H9 (cell line): ENCODE measurements at regions not wholly inside any gene's neighbourhood (a gene's known extent, or its start where the extent isn't known, plus 50 kb on each side); places are given as distances from the start of the nearest gene placed in this dataset.

ENCODE experiments used
- DNase-seq: peaks from one replicate; pipeline ENCODE4 v3.0.0-alpha.2; 2017
- H2AFZ ChIP-seq: one replicate; pipeline ENCODE4 v1.6.1; 2013; ENCODE audit warnings: mild to moderate bottlenecking, low read length, control low read depth, moderate library complexity
- H2AK5ac ChIP-seq: 2 replicates; pipeline ENCODE4 v1.6.1; 2013; ENCODE audit warnings: low read length, control low read depth, mixed read lengths; ENCODE audit not compliant: insufficient read length
- H2BK120ac ChIP-seq: one replicate; pipeline ENCODE4 v1.6.1; 2013; ENCODE audit warnings: low read depth, mild to moderate bottlenecking, low read length, control low read depth, inconsistent platforms; ENCODE audit not compliant: poor library complexity, severe bottlenecking
- H2BK12ac ChIP-seq: 2 replicates; pipeline ENCODE4 v1.6.1; 2013; ENCODE audit warnings: low read length, control low read depth, mixed read lengths, low read depth; ENCODE audit not compliant: insufficient read length
- H2BK15ac ChIP-seq: 2 replicates; pipeline ENCODE4 v1.6.1; 2013; ENCODE audit warnings: low read depth, low read length, control low read depth
- H2BK20ac ChIP-seq: one replicate; pipeline ENCODE4 v1.6.1; 2013; ENCODE audit warnings: low read depth, mild to moderate bottlenecking, low read length, control low read depth, inconsistent platforms; ENCODE audit not compliant: poor library complexity, severe bottlenecking
- H2BK5ac ChIP-seq: 2 replicates; pipeline ENCODE4 v1.6.1; 2013; ENCODE audit warnings: low read length, control low read depth, mixed read lengths; ENCODE audit not compliant: insufficient read length
- H3K14ac ChIP-seq: 2 replicates; pipeline ENCODE4 v1.6.1; 2013; ENCODE audit warnings: low read length, control low read depth; ENCODE audit not compliant: insufficient read depth
- H3K18ac ChIP-seq: 2 replicates; pipeline ENCODE4 v1.6.1; 2013; ENCODE audit warnings: low read depth, mild to moderate bottlenecking, mixed read lengths, low read length, control low read depth; ENCODE audit not compliant: insufficient read length
- H3K23ac ChIP-seq: 2 replicates; pipeline ENCODE4 v1.6.1; 2013; ENCODE audit warnings: low read length, control low read depth, mixed read lengths, low read depth; ENCODE audit not compliant: insufficient read length
- H3K23me2 ChIP-seq: 2 replicates; pipeline ENCODE4 v1.6.1; 2013; ENCODE audit warnings: low read depth, mild to moderate bottlenecking, mixed read lengths, low read length, control low read depth; ENCODE audit not compliant: insufficient read length, poor library complexity, severe bottlenecking
- H3K27ac ChIP-seq: 2 replicates; pipeline ENCODE4 v1.5.1; 2013; ENCODE audit warnings: low read length, control low read depth, mixed read lengths, low read depth; ENCODE audit not compliant: insufficient read length
- H3K27me3 ChIP-seq: 2 replicates; pipeline ENCODE4 v1.6.1; 2013; ENCODE audit warnings: low read length, control low read depth, inconsistent platforms; ENCODE audit not compliant: insufficient read depth
- H3K4ac ChIP-seq: 2 replicates; pipeline ENCODE4 v1.6.1; 2013; ENCODE audit warnings: low read depth, mild to moderate bottlenecking, control low read depth, inconsistent platforms, low read length, moderate library complexity
- H3K4me1 ChIP-seq: 2 replicates; pipeline ENCODE4 v1.6.1; 2013; ENCODE audit warnings: low read length, control low read depth, inconsistent platforms; ENCODE audit not compliant: insufficient read depth
- H3K4me2 ChIP-seq: 2 replicates; pipeline ENCODE4 v1.6.1; 2013; ENCODE audit warnings: low read length, control low read depth, mixed read lengths; ENCODE audit not compliant: insufficient read length, insufficient read depth
- H3K56ac ChIP-seq: 2 replicates; pipeline ENCODE4 v1.6.1; 2013; ENCODE audit warnings: low read depth, mild to moderate bottlenecking, mixed read lengths, low read length, control low read depth; ENCODE audit not compliant: insufficient read length
- H3K79me1 ChIP-seq: 2 replicates; pipeline ENCODE4 v1.6.1; 2013; ENCODE audit warnings: low read depth, mild to moderate bottlenecking, moderate library complexity, low read length, control low read depth, inconsistent platforms; ENCODE audit not compliant: insufficient read depth, poor library complexity, severe bottlenecking
- H3K79me2 ChIP-seq: 2 replicates; pipeline ENCODE4 v1.6.1; 2013; ENCODE audit warnings: low read length, control low read depth, inconsistent platforms; ENCODE audit not compliant: insufficient read depth
- H3K9ac ChIP-seq: 2 replicates; pipeline ENCODE4 v1.6.1; 2013; ENCODE audit warnings: low read length, control low read depth, mixed read lengths; ENCODE audit not compliant: insufficient read length; ENCODE audit errors: extremely low read depth
- H3K9me3 ChIP-seq: one replicate; pipeline ENCODE4 v1.6.1; 2013; ENCODE audit warnings: low read depth, low read length, inconsistent platforms; ENCODE audit not compliant: control insufficient read depth
- H3T11ph ChIP-seq: one replicate; pipeline ENCODE4 v1.6.1; 2013; ENCODE audit warnings: mild to moderate bottlenecking, low read length, control low read depth, inconsistent platforms
- H4K20me1 ChIP-seq: one replicate; pipeline ENCODE4 v1.6.1; 2013; ENCODE audit not compliant: control insufficient read depth, insufficient read length, insufficient read depth
- H4K5ac ChIP-seq: 2 replicates; pipeline ENCODE4 v1.6.1; 2013; ENCODE audit warnings: low read depth, mild to moderate bottlenecking, mixed read lengths, low read length, control low read depth; ENCODE audit not compliant: insufficient read length
- H4K8ac ChIP-seq: replicated peaks from 2 replicates; pipeline ENCODE4 v1.6.1; 2013; ENCODE audit warnings: low read length, control low read depth, mixed read lengths, low read depth; ENCODE audit not compliant: insufficient read length
- H4K91ac ChIP-seq: 2 replicates; pipeline ENCODE4 v1.6.1; 2013; ENCODE audit warnings: low read depth, mild to moderate bottlenecking, moderate library complexity, mixed read lengths, low read length, control low read depth; ENCODE audit not compliant: insufficient read length
- H3K27ac Mint-ChIP-seq, 3 experiments: 2 replicates in 2 of 3; 3 replicates in 1 of 3; pipeline ENCODE4 v1.8.0; 2020 to 2021; ENCODE audit warnings: mixed read lengths in 3 of 3, mild to moderate bottlenecking in 1 of 3, moderate library complexity in 1 of 3
- H3K27me3 Mint-ChIP-seq: 2 replicates; pipeline ENCODE4 v1.8.0; 2021; ENCODE audit warnings: low read depth, mild to moderate bottlenecking, moderate library complexity, mixed read lengths
- H3K36me3 Mint-ChIP-seq, 3 experiments: 2 replicates in 2 of 3; 3 replicates in 1 of 3; pipeline ENCODE4 v1.8.0; 2020 to 2021; ENCODE audit warnings: low read depth in 3 of 3, mixed read lengths in 3 of 3; ENCODE audit not compliant: insufficient read depth in 1 of 3
- H3K4me1 Mint-ChIP-seq, 2 experiments: 2 replicates each; pipeline ENCODE4 v1.8.0; 2020; ENCODE audit warnings: mixed read lengths in 2 of 2
- H3K4me3 Mint-ChIP-seq, 2 experiments: 2 replicates in 1 of 2; 3 replicates in 1 of 2; pipeline ENCODE4 v1.8.0; 2020 to 2021; ENCODE audit warnings: mild to moderate bottlenecking in 2 of 2, mixed read lengths in 2 of 2, moderate library complexity in 1 of 2
- H3K9me3 Mint-ChIP-seq, 2 experiments: 2 replicates in 1 of 2; 3 replicates in 1 of 2; pipeline ENCODE4 v1.8.0; 2020; ENCODE audit warnings: mild to moderate bottlenecking in 2 of 2, mixed read lengths in 2 of 2, moderate library complexity in 1 of 2
- WGBS: extraction: QIAGEN DNeasy Blood & Tissue Kit; methylation state at CpG from one replicate; pipeline ENCODE4 v1.1.7; 2013; ENCODE audit warnings: missing lambda C conversion rate, low lambda C conversion rate, mixed read lengths; ENCODE audit not compliant: insufficient read length; ENCODE audit errors: extremely low coverage; 5-methylcytosine and 5-hydroxymethylcytosine counted together
- TF ChIP-seq, protein P1 (sequence below): fragments of 200-600 bp; sonication (generic); conservative IDR thresholded peaks from 3 replicates; pipeline ENCODE4 v1.8.0; 2021; ENCODE audit warnings: antibody characterized with exemption, mild to moderate bottlenecking

DNA sequence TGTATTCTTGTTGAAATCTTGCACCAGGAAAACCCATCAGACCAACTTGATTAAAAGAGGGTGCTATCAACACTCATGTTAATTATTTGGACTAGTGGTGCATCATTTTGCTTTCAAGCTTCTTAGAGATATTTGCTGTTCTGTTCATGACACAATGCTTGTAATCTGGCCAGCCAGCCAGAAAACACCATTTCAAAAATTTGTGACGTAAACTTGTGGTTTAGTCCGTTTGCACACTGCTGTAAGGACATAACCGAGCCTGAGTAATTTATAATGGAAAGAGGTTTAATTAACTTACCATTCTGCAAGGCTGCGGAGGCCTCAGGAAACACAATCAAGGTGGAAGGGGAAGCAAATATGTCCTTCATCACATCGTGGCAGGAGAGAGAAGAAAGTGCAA lies 374.3 kb upstream of the TGFBR2 start:
- Histone ChIP-seq H2AFZ (no peak overlapping the region), H3K56ac (no peak overlapping the region), H4K91ac (no peak overlapping the region), H3K27me3 (no peaks in the 10 kb centered on the region), H4K8ac (no peak overlapping the region), H2BK120ac (no peak overlapping the region), H3K4me2 (no peak overlapping the region), H4K20me1 (no peaks in the 10 kb centered on the region), H3K14ac (no peak overlapping the region), H3K9me3 (no peaks in the 10 kb centered on the region), H3K4ac (no peak overlapping the region), H3K9ac (no peak overlapping the region), H4K5ac (no peak overlapping the region), H2BK15ac (no peak overlapping the region), H2BK12ac (no peak overlapping the region), H3K79me2 (no peaks in the 10 kb centered on the region), H2BK20ac (no peak overlapping the region), H3K79me1 (no peaks in the 10 kb centered on the region), H3K18ac (no peak overlapping the region), H2AK5ac (no peak overlapping the region), H3K23me2 (no peaks in the 10 kb centered on the region), H3T11ph (no peak overlapping the region), H3K4me1 (no peaks in the 10 kb centered on the region; the same call in 1 of the 2 replicates), H3K23ac (no peak overlapping the region), H2BK5ac (no peak overlapping the region), H3K27ac (no peak overlapping the region)
- H3K27ac Mint-ChIP-seq = no peak overlapping the region
- H3K4me3 Mint-ChIP-seq = no peak overlapping the region
- TF ChIP-seq, protein P1, sequence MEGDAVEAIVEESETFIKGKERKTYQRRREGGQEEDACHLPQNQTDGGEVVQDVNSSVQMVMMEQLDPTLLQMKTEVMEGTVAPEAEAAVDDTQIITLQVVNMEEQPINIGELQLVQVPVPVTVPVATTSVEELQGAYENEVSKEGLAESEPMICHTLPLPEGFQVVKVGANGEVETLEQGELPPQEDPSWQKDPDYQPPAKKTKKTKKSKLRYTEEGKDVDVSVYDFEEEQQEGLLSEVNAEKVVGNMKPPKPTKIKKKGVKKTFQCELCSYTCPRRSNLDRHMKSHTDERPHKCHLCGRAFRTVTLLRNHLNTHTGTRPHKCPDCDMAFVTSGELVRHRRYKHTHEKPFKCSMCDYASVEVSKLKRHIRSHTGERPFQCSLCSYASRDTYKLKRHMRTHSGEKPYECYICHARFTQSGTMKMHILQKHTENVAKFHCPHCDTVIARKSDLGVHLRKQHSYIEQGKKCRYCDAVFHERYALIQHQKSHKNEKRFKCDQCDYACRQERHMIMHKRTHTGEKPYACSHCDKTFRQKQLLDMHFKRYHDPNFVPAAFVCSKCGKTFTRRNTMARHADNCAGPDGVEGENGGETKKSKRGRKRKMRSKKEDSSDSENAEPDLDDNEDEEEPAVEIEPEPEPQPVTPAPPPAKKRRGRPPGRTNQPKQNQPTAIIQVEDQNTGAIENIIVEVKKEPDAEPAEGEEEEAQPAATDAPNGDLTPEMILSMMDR = no peak
- no peaks in the 10 kb centered on the region for H3K9me3 Mint-ChIP-seq
- DNase-seq = no peak
- H3K27me3 Mint-ChIP-seq = no peaks in the 10 kb centered on the region
- no peaks in the 10 kb centered on the region for H3K36me3 Mint-ChIP-seq
- WGBS = no CpG with 5 or more reads among the region's 5 CpGs
- peaks cover 15 to 19% of the 10 kb centered on the region in 2 experiments for H3K4me1 Mint-ChIP-seq
